Stimulated activated CD4-positive, alpha-beta T cell treated with anti-CD3 and anti-CD28 coated beads, Interleukin-4, amount 100 ng/mL, for 48 hours (primary cell): ENCODE measurements at regions not wholly inside any gene's neighbourhood (a gene's known extent, or its start where the extent isn't known, plus 50 kb on each side); places are given as distances from the start of the nearest gene placed in this dataset.
A peak's percentile ranks its signal among the peaks of the same experiment; 100 is the strongest.
"Not testable (repeated sequence)": the region's sequence is repeated elsewhere in the genome, so short reads cannot be mapped to it uniquely, and the experiment has no call there.

Experiments used
- DNase-seq, 2 donors: peaks; one replicate each; pipeline ENCODE4 v3.0.0-alpha.2; 2020; ENCODE audit warnings: low read depth in 2 of 2

GRCh38 chr15:47099801-47100200, 617.5 kb upstream of the SEMA6D start:
- not testable (repeated sequence) for DNase-seq

GRCh38 chr15:47108800-47109199, 608.5 kb upstream of the SEMA6D start:
- DNase-seq, result not testable (repeated sequence)

- no peak for DNase-seq
These were observed 600.6 kb upstream of the SEMA6D start for GRCh38 chr15:47116698-47117097.

- DNase-seq, result no peak
These were observed 598.0 kb upstream of the SEMA6D start for GRCh38 chr15:47119349-47119748.

- DNase-seq, result no peak
These were observed 592.7 kb upstream of the SEMA6D start for GRCh38 chr15:47124430-47125102.

GRCh38 chr15:47129033-47129432, 588.3 kb upstream of the SEMA6D start:
- DNase-seq, result no peak

- not testable (repeated sequence) for DNase-seq
These were observed 585.9 kb upstream of the SEMA6D start for GRCh38 chr15:47131450-47131849.

GRCh38 chr15:47135267-47135666, 582.0 kb upstream of the SEMA6D start:
- no peak for DNase-seq

GRCh38 chr15:47136236-47136635, 581.1 kb upstream of the SEMA6D start:
- no peak for DNase-seq

GRCh38 chr15:47139965-47140364, 577.3 kb upstream of the SEMA6D start:
- DNase-seq, result no peak

GRCh38 chr15:47157827-47158226, 559.5 kb upstream of the SEMA6D start:
- DNase-seq, result no peak

GRCh38 chr15:47158573-47158972, 558.7 kb upstream of the SEMA6D start:
- DNase-seq, result no peak

GRCh38 chr15:47177177-47177576, 540.1 kb upstream of the SEMA6D start:
- DNase-seq, result no peak

- no peak for DNase-seq
These were observed 537.3 kb upstream of the SEMA6D start for GRCh38 chr15:47179988-47180387.

- no peak for DNase-seq
These were observed 534.5 kb upstream of the SEMA6D start for GRCh38 chr15:47182818-47183217.

GRCh38 chr15:47184003-47184907, 533.0 kb upstream of the SEMA6D start:
- peak in 1 of 2 donors; percentile 1 for DNase-seq

- DNase-seq, result no peak
These were observed 532.1 kb upstream of the SEMA6D start for GRCh38 chr15:47184908-47185801.

- DNase-seq, result no peak
These were observed 531.2 kb upstream of the SEMA6D start for GRCh38 chr15:47186075-47186474.

- DNase-seq, result no peak
These were observed 528.4 kb upstream of the SEMA6D start for GRCh38 chr15:47188758-47189507.

GRCh38 chr15:47194718-47195117, 522.6 kb upstream of the SEMA6D start:
- DNase-seq, result no peak

GRCh38 chr15:47196048-47196447, 521.3 kb upstream of the SEMA6D start:
- peak; percentile 16 to 32 for DNase-seq
